ENCODE measurements at regions not wholly inside any gene's neighbourhood (a gene's known extent, or its start where the extent isn't known, plus 50 kb on each side); places are given as distances from the start of the nearest gene placed in this dataset.
"Not testable (repeated sequence)": the region's sequence is repeated elsewhere in the genome, so short reads cannot be mapped to it uniquely, and the experiment has no call there.

GRCh38 chr5:104080646-104081175 lies 518.1 kb upstream of the NUDT12 start:
- CTCF ChIA-PET = no interaction called here
- H3K9ac ChIP-seq (ENCODE audit: low read length) = peak overlapping the region; percentile 78
- H4K20me1 ChIP-seq (ENCODE audit: insufficient read depth) = no peaks in the 10 kb centered on the region
- H3K27ac ChIP-seq (ENCODE audit: low read depth, low read length) = peak overlapping the region; percentile 63
- RAD21 ChIA-PET (ENCODE audit: low non-redundant PET in 1 of 2, low total read pairs in 2 of 2, uncharacterized antibody in 2 of 2, unreplicated experiment in 2 of 2) = interaction anchor here in 1 of 2 experiments (0.6 kb wide), 1 partner anchor 98 kb away, joined by 7 read pairs; no protein-coding TSS in a partner anchor
- ATAC-seq = no peak; the same call in 1 of the 2 replicates
- DNase-seq (ENCODE audit: low read depth, low spot score) = no peak
- H3K27me3 ChIP-seq (ENCODE audit: insufficient read depth, low read length) = no peaks in the 10 kb centered on the region
- POLR2A ChIA-PET = interaction anchor here (1.3 kb wide), 1 partner anchor 9 kb away, joined by 4 read pairs; no protein-coding TSS in a partner anchor
- H3K9me3 ChIP-seq (ENCODE audit: control insufficient read depth in 1 of 2, insufficient read depth in 1 of 2, low read depth in 1 of 2, low read length in 2 of 2) = no peaks in the 10 kb centered on the region
- peak overlapping the region; percentile 60 to 72 for H3K4me3 ChIP-seq (replicated peaks in 1 of 2; ENCODE audit: low read depth in 1 of 2, low read length in 2 of 2)
- no peaks in the 10 kb centered on the region for H3K9me2 ChIP-seq (ENCODE audit: insufficient read depth)
- H2AFZ ChIP-seq (ENCODE audit: low read depth, low read length, poor library complexity, severe bottlenecking) = peak overlapping the region; percentile 35
- H3K36me3 ChIP-seq (ENCODE audit: control insufficient read depth in 1 of 2, insufficient read depth in 2 of 2, low read length in 2 of 2) = peaks cover 0 to 2% of the 10 kb centered on the region in 2 experiments; a peak in 1 of 4 replicates
- no TSS peak for BruUV-seq (replicated peaks)
- H3K4me1 ChIP-seq (ENCODE audit: control insufficient read depth in 1 of 2, insufficient read depth in 2 of 2, low read length in 2 of 2) = peaks cover 0 to 5% of the 10 kb centered on the region in 2 experiments; a peak in 1 of 4 replicates
- intact Hi-C loops (cut with micrococcal nuclease) = no loop called here
- peaks cover 23% of the 10 kb centered on the region for H3K79me2 ChIP-seq (ENCODE audit: insufficient read depth, low read length)
- H3K4me2 ChIP-seq (ENCODE audit: low read length) = peak overlapping the region; percentile 81
- no peak for TF ChIP-seq SRF (IDR thresholded peaks at IDR 0.05; ENCODE audit: low read depth)
- TF ChIP-seq MAX (IDR thresholded peaks at IDR 0.05) = no peak
- no peak for TF ChIP-seq YY1 (IDR thresholded peaks at IDR 0.05; ENCODE audit: extremely low read depth, insufficient replicate concordance, low read depth, low read length)
- TF ChIP-seq, protein P1, sequence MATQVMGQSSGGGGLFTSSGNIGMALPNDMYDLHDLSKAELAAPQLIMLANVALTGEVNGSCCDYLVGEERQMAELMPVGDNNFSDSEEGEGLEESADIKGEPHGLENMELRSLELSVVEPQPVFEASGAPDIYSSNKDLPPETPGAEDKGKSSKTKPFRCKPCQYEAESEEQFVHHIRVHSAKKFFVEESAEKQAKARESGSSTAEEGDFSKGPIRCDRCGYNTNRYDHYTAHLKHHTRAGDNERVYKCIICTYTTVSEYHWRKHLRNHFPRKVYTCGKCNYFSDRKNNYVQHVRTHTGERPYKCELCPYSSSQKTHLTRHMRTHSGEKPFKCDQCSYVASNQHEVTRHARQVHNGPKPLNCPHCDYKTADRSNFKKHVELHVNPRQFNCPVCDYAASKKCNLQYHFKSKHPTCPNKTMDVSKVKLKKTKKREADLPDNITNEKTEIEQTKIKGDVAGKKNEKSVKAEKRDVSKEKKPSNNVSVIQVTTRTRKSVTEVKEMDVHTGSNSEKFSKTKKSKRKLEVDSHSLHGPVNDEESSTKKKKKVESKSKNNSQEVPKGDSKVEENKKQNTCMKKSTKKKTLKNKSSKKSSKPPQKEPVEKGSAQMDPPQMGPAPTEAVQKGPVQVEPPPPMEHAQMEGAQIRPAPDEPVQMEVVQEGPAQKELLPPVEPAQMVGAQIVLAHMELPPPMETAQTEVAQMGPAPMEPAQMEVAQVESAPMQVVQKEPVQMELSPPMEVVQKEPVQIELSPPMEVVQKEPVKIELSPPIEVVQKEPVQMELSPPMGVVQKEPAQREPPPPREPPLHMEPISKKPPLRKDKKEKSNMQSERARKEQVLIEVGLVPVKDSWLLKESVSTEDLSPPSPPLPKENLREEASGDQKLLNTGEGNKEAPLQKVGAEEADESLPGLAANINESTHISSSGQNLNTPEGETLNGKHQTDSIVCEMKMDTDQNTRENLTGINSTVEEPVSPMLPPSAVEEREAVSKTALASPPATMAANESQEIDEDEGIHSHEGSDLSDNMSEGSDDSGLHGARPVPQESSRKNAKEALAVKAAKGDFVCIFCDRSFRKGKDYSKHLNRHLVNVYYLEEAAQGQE (IDR thresholded peaks at IDR 0.05; ENCODE audit: low read depth) = no peak
- no peak for TF ChIP-seq SIN3A (IDR thresholded peaks at IDR 0.05; ENCODE audit: low read depth)
- TF ChIP-seq POLR2A (IDR thresholded peaks at IDR 0.05; ENCODE audit: borderline replicate concordance, extremely low read depth, insufficient read depth, insufficient read length) = no peak
- TF ChIP-seq EZH2 (IDR thresholded peaks at IDR 0.05) = no peak
- TF ChIP-seq, protein P2, sequence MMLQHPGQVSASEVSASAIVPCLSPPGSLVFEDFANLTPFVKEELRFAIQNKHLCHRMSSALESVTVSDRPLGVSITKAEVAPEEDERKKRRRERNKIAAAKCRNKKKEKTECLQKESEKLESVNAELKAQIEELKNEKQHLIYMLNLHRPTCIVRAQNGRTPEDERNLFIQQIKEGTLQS (IDR thresholded peaks at IDR 0.05) = no peak

- RAD21 ChIA-PET (ENCODE audit: low non-redundant PET in 1 of 2, low total read pairs in 2 of 2, uncharacterized antibody in 2 of 2, unreplicated experiment in 2 of 2) = interaction anchor here in 1 of 2 experiments (0.6 kb wide), 1 partner anchor 99 kb away, joined by 7 read pairs; no protein-coding TSS in a partner anchor
- H3K9me3 ChIP-seq (ENCODE audit: control insufficient read depth in 1 of 2, insufficient read depth in 1 of 2, low read depth in 1 of 2, low read length in 2 of 2); H4K20me1 ChIP-seq (ENCODE audit: insufficient read depth); H3K4me1 ChIP-seq (ENCODE audit: control insufficient read depth in 1 of 2, insufficient read depth in 2 of 2, low read length in 2 of 2); DNase-seq (ENCODE audit: low read depth, low spot score); H3K27me3 ChIP-seq (ENCODE audit: insufficient read depth, low read length); CTCF ChIA-PET; intact Hi-C loops (cut with micrococcal nuclease); ATAC-seq; H3K9me2 ChIP-seq (ENCODE audit: insufficient read depth); H3K36me3 ChIP-seq (ENCODE audit: control insufficient read depth in 1 of 2, insufficient read depth in 2 of 2, low read length in 2 of 2): not testable (repeated sequence)
- H2AFZ ChIP-seq (ENCODE audit: low read depth, low read length, poor library complexity, severe bottlenecking) = peak overlapping the region; percentile 35
- TSS peak; percentile 57 for BruUV-seq (replicated peaks)
- H3K4me3 ChIP-seq (replicated peaks in 1 of 2; ENCODE audit: low read depth in 1 of 2, low read length in 2 of 2) = peak overlapping the region; percentile 60 to 72
- peak overlapping the region; percentile 63 for H3K27ac ChIP-seq (ENCODE audit: low read depth, low read length)
- H3K4me2 ChIP-seq (ENCODE audit: low read length) = peak overlapping the region; percentile 81
- POLR2A ChIA-PET = interaction anchor here (1.3 kb wide), 1 partner anchor 9 kb away, joined by 4 read pairs; no protein-coding TSS in a partner anchor
- H3K79me2 ChIP-seq (ENCODE audit: insufficient read depth, low read length) = peaks cover 23% of the 10 kb centered on the region
- peak overlapping the region; percentile 78 for H3K9ac ChIP-seq (ENCODE audit: low read length)
These were observed 517.5 kb upstream of the NUDT12 start for GRCh38 chr5:104079861-104080645.

Data from HCT116 (cell line).